SKM-1 (cell line): ENCODE measurements at regions not wholly inside any gene's neighbourhood (a gene's known extent, or its start where the extent isn't known, plus 50 kb on each side); places are given as distances from the start of the nearest gene placed in this dataset.
"Not testable (repeated sequence)": the region's sequence is repeated elsewhere in the genome, so short reads cannot be mapped to it uniquely, and the experiment has no call there.

Source experiments
- DNase-seq: peaks from one replicate; lab custom pipeline; 2025; ENCODE audit not compliant: unreplicated experiment; lab: John Stamatoyannopoulos, UW

DNA sequence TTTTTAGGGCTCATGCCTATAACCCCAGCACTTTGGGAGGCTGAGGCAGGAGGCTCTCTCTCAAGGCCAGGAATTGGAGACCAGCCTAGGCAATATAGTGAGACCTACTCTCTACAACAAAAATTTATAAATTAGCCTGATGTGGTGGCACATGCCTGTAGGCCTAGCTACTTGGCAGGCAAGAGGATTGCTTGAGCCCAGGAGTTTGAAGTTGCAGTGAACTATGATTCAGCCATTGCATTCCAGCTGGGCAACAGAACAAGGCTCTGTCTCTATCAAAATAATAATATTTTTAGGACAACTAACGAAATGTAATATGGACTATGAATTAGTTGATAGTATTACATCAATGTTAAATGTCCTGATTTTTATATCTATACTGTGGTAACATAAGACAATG, 68.8 kb upstream of the ARID1A start:
- no peak for DNase-seq

- DNase-seq = peak; percentile 95
Observed at GRCh38 chr1:26627954-26628353, 67.9 kb upstream of the ARID1A start.

DNA sequence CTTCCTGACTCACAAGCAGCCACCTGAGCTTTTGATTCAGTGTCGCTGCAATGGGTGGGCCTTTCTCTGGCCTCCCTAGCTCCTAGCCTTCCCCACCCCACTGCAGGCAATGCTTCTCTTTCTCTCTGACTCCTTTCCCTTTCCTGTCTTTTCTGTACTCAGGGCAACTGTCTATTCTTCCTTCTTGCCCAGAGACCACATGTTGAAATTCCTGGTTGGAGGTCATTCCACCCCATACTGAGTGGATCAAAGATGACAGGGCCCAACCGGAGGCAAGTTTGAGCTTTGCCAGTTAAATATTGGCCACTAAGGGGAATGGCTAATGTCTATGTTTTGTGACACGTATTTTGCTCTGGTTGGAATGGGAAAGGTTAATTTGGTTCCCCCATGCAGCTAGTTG, 65.2 kb upstream of the ARID1A start:
- no peak for DNase-seq

GRCh38 chr1:26635800-26636199, 60.0 kb upstream of the ARID1A start:
- DNase-seq = not testable (repeated sequence)

DNA sequence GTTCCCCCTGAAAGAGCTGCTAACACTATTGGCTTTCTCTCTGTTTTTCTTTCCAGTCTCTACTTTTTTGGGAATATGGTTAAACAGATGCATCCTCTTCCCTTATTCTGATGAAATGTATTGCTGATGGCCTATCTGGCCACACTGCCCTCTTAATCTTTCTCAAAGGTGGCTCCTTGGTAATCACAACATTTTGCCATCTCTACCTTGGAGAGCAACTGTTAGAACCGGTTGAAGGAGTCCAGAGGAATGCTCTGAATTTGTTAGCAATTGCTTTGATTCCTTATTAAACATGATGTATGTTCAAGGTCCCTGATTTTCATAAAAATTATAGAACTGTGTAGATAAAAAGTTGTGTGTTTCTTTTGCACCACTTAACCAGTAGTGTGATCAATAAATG, 50.1 kb upstream of the ARID1A start:
- no peak for DNase-seq
